GM23338 (cell line): ENCODE measurements at regions not wholly inside any gene's neighbourhood (a gene's known extent, or its start where the extent isn't known, plus 50 kb on each side); places are given as distances from the start of the nearest gene placed in this dataset.

ENCODE experiments used
- ATAC-seq: fragments of 200-7000 bp; cut with Tn5 transposase; 3 replicates; pipeline ENCODE4 v1.9.1; 2020
- DNase-seq: peaks from one replicate; pipeline ENCODE4 v3.0.0-alpha.2; 2015; ENCODE audit warnings: low spot score
- H2AFZ ChIP-seq: fragments of 200-600 bp; sonication (generic); 2 replicates; pipeline ENCODE4 v1.8.0; 2016; ENCODE audit warnings: antibody characterized with exemption, mild to moderate bottlenecking, moderate library complexity
- H3F3A ChIP-seq: fragments of 200-600 bp; sonication (generic); replicated peaks from 2 replicates; pipeline ENCODE4 v1.8.0; 2017; ENCODE audit warnings: antibody characterized with exemption, mixed run types, low read depth
- H3K27ac ChIP-seq: fragments of 200-600 bp; sonication (generic); 2 replicates; pipeline ENCODE4 v1.6.1; 2016; ENCODE audit warnings: low read depth
- H3K27me3 ChIP-seq: fragments of 200-600 bp; sonication (generic); 2 replicates; pipeline ENCODE4 v1.8.0; 2016; ENCODE audit warnings: mild to moderate bottlenecking, mixed run types, moderate library complexity; ENCODE audit not compliant: insufficient read depth
- H3K36me3 ChIP-seq: fragments of 200-600 bp; sonication (generic); 2 replicates; pipeline ENCODE4 v1.8.0; 2016; ENCODE audit warnings: mild to moderate bottlenecking; ENCODE audit not compliant: insufficient read depth
- H3K4me1 ChIP-seq: fragments of 200-600 bp; sonication (generic); 2 replicates; pipeline ENCODE4 v1.8.0; 2016; ENCODE audit warnings: mild to moderate bottlenecking, moderate library complexity; ENCODE audit not compliant: insufficient read depth
- H3K4me2 ChIP-seq: fragments of 200-600 bp; sonication (generic); 2 replicates; pipeline ENCODE4 v1.7.1; 2017; ENCODE audit warnings: mixed run types
- H3K4me3 ChIP-seq: fragments of 200-600 bp; sonication (generic); 2 replicates; pipeline ENCODE4 v1.6.1; 2016; ENCODE audit warnings: mixed run types
- H3K79me2 ChIP-seq: fragments of 200-600 bp; sonication (generic); replicated peaks from 2 replicates; pipeline ENCODE4 v1.8.0; 2017; ENCODE audit warnings: mild to moderate bottlenecking; ENCODE audit not compliant: insufficient read depth
- H3K9me2 ChIP-seq: fragments of 200-600 bp; sonication (generic); 2 replicates; pipeline ENCODE4 v1.8.0; 2017; ENCODE audit not compliant: insufficient read depth
- H4K20me1 ChIP-seq: fragments of 200-600 bp; sonication (generic); replicated peaks from 2 replicates; pipeline ENCODE4 v1.8.0; 2017; ENCODE audit warnings: mild to moderate bottlenecking; ENCODE audit not compliant: insufficient read depth
- H3K27ac Mint-ChIP-seq: 2 replicates; pipeline ENCODE4 v1.8.0; 2020; ENCODE audit warnings: inconsistent platforms, mild to moderate bottlenecking, moderate library complexity, mixed read lengths
- H3K27me3 Mint-ChIP-seq: 3 replicates; pipeline ENCODE4 v1.8.0; 2022; ENCODE audit warnings: low read depth, mild to moderate bottlenecking, moderate library complexity, mixed read lengths, inconsistent platforms; ENCODE audit not compliant: insufficient read depth, poor library complexity
- H3K36me3 Mint-ChIP-seq: 3 replicates; pipeline ENCODE4 v1.8.0; 2021; ENCODE audit warnings: low read depth, mild to moderate bottlenecking, inconsistent platforms, moderate library complexity, mixed read lengths
- H3K4me1 Mint-ChIP-seq: 3 replicates; pipeline ENCODE4 v1.8.0; 2020; ENCODE audit warnings: mild to moderate bottlenecking, inconsistent platforms, mixed read lengths
- H3K4me3 Mint-ChIP-seq: 3 replicates; pipeline ENCODE4 v1.8.0; 2021; ENCODE audit warnings: moderate library complexity, mild to moderate bottlenecking, inconsistent platforms, mixed read lengths
- H3K9me3 Mint-ChIP-seq: 3 replicates; pipeline ENCODE4 v1.8.0; 2020; ENCODE audit warnings: moderate library complexity, mild to moderate bottlenecking, inconsistent platforms, mixed read lengths
- CREB1 ChIP-seq: fragments of 250-450 bp; sonication (Bioruptor Pico); IDR thresholded peaks from 2 replicates; pipeline ENCODE4 v1.5.0; 2020; ENCODE audit warnings: low read depth, mild to moderate bottlenecking, moderate library complexity
- EZH2 ChIP-seq: fragments of 200-600 bp; sonication (generic); IDR thresholded peaks from one replicate; pipeline ENCODE4 v1.8.0; 2017; ENCODE audit warnings: antibody characterized with exemption, mild to moderate bottlenecking, low read depth; ENCODE audit not compliant: unreplicated experiment
- EZH2phosphoT487 ChIP-seq: fragments of 200-600 bp; sonication (generic); IDR thresholded peaks from one replicate; pipeline ENCODE4 v1.8.1; 2018; ENCODE audit warnings: antibody characterized with exemption; ENCODE audit not compliant: unreplicated experiment
- JUNB ChIP-seq: IDR thresholded peaks from one replicate; pipeline ENCODE4 v1.6.1; 2016; ENCODE audit warnings: antibody characterized with exemption; ENCODE audit not compliant: unreplicated experiment
- NANOG ChIP-seq: IDR thresholded peaks from 2 replicates; pipeline ENCODE4 v1.6.1; 2016; ENCODE audit warnings: antibody characterized with exemption, borderline replicate concordance
- POLR2AphosphoS5 ChIP-seq: IDR thresholded peaks from 2 replicates; pipeline ENCODE4 v1.6.1; 2016; ENCODE audit warnings: antibody characterized with exemption, low read depth
- STAT1 ChIP-seq: IDR thresholded peaks from one replicate; pipeline ENCODE4 v1.6.1; 2016; ENCODE audit warnings: antibody characterized with exemption; ENCODE audit not compliant: unreplicated experiment
- ZNF114 ChIP-seq: fragments of 250-450 bp; sonication (Bioruptor Pico); IDR thresholded peaks from 2 replicates; pipeline ENCODE4 v1.5.0; 2020; ENCODE audit warnings: mild to moderate bottlenecking, moderate library complexity
- ZNF331 ChIP-seq: fragments of 250-450 bp; sonication (Bioruptor Pico); IDR thresholded peaks from 2 replicates; pipeline ENCODE4 v1.5.0; 2020; ENCODE audit warnings: low read depth, mild to moderate bottlenecking, moderate library complexity
- TF ChIP-seq, protein P1 (sequence below), 2 experiments: fragments of 200-600 bp in 1 of 2; sonication (generic) in 1 of 2; conservative IDR thresholded peaks; 2 replicates each; pipeline versions ENCODE4 v1.5.1 to v1.6.1; 2016 to 2017; ENCODE audit warnings: antibody characterized with exemption in 2 of 2, low read depth in 2 of 2, mild to moderate bottlenecking in 2 of 2, moderate library complexity in 1 of 2
- TF ChIP-seq, protein P2 (sequence below): fragments of 250-450 bp; sonication (Bioruptor Pico); IDR thresholded peaks from 2 replicates; pipeline ENCODE4 v1.5.0; 2020; ENCODE audit warnings: mild to moderate bottlenecking, moderate library complexity
- TF ChIP-seq, protein P3 (sequence below): IDR thresholded peaks from one replicate; pipeline ENCODE4 v1.6.1; 2018; ENCODE audit warnings: antibody characterized with exemption; ENCODE audit not compliant: unreplicated experiment
- TF ChIP-seq, protein P4 (sequence below): IDR thresholded peaks from 2 replicates; pipeline ENCODE4 v1.6.1; 2016; ENCODE audit warnings: antibody characterized with exemption

DNA sequence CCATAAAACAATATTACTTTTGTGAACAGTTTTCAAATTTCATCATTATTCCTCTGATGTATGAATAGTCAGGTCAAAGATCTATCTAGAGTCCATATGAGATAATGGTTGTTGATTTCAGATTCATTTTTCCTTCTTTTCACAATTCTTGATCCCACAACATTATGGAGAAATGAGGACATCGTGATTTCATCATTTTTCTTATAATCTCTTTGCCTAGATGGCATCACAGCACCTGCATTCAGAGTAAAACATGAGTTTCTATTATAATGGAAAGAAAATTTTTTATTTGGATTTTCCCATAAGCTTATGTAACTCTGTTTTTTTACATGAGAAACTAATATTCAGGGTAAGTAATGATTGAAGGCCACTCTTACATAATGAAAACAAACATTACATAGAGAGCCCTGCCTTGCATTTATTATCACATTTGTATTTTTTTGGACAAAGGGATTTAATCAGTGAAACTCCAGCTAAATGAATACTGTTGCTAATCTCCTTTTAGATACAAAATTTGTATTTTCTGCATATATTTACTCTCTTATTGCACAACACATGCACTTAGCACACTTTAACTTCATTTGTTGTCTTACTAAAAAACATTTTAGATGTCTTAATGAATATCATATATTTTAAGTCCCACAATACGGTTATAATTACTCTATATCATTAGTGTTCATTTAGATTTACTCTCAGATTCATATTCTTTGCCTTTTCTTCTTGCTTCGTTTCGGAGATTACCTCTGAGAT lies 188.4 kb upstream of the KYNU start:
- ATAC-seq (no peak), DNase-seq (no peak)
- H3K27me3 Mint-ChIP-seq: no peaks in the 10 kb centered on the region
- Histone ChIP-seq H3K27me3 (no peaks in the 10 kb centered on the region), H3K9me2 (no peaks in the 10 kb centered on the region), H2AFZ (no peak overlapping the region), H3K79me2 (no peaks in the 10 kb centered on the region), H3K4me3 (no peak overlapping the region), H3K27ac (no peak overlapping the region), H3K4me1 (peaks cover 9% of the 10 kb centered on the region), H4K20me1 (no peaks in the 10 kb centered on the region), H3K36me3 (no peaks in the 10 kb centered on the region), H3F3A (no peaks in the 10 kb centered on the region), H3K4me2 (no peak overlapping the region)
- TF ChIP-seq, protein P1, sequence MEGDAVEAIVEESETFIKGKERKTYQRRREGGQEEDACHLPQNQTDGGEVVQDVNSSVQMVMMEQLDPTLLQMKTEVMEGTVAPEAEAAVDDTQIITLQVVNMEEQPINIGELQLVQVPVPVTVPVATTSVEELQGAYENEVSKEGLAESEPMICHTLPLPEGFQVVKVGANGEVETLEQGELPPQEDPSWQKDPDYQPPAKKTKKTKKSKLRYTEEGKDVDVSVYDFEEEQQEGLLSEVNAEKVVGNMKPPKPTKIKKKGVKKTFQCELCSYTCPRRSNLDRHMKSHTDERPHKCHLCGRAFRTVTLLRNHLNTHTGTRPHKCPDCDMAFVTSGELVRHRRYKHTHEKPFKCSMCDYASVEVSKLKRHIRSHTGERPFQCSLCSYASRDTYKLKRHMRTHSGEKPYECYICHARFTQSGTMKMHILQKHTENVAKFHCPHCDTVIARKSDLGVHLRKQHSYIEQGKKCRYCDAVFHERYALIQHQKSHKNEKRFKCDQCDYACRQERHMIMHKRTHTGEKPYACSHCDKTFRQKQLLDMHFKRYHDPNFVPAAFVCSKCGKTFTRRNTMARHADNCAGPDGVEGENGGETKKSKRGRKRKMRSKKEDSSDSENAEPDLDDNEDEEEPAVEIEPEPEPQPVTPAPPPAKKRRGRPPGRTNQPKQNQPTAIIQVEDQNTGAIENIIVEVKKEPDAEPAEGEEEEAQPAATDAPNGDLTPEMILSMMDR (conservative IDR thresholded peaks at IDR 0.05; ENCODE audit: low read depth in 2 of 2): no peak
- TF ChIP-seq POLR2AphosphoS5 (no peak), STAT1 (no peak), CREB1 (CRISPR knock-in tag) (no peak), EZH2 (no peak), EZH2phosphoT487 (no peak), ZNF114 (CRISPR knock-in tag) (no peak), ZNF331 (no peak), NANOG (no peak), JUNB (no peak)
- TF ChIP-seq, protein P2, sequence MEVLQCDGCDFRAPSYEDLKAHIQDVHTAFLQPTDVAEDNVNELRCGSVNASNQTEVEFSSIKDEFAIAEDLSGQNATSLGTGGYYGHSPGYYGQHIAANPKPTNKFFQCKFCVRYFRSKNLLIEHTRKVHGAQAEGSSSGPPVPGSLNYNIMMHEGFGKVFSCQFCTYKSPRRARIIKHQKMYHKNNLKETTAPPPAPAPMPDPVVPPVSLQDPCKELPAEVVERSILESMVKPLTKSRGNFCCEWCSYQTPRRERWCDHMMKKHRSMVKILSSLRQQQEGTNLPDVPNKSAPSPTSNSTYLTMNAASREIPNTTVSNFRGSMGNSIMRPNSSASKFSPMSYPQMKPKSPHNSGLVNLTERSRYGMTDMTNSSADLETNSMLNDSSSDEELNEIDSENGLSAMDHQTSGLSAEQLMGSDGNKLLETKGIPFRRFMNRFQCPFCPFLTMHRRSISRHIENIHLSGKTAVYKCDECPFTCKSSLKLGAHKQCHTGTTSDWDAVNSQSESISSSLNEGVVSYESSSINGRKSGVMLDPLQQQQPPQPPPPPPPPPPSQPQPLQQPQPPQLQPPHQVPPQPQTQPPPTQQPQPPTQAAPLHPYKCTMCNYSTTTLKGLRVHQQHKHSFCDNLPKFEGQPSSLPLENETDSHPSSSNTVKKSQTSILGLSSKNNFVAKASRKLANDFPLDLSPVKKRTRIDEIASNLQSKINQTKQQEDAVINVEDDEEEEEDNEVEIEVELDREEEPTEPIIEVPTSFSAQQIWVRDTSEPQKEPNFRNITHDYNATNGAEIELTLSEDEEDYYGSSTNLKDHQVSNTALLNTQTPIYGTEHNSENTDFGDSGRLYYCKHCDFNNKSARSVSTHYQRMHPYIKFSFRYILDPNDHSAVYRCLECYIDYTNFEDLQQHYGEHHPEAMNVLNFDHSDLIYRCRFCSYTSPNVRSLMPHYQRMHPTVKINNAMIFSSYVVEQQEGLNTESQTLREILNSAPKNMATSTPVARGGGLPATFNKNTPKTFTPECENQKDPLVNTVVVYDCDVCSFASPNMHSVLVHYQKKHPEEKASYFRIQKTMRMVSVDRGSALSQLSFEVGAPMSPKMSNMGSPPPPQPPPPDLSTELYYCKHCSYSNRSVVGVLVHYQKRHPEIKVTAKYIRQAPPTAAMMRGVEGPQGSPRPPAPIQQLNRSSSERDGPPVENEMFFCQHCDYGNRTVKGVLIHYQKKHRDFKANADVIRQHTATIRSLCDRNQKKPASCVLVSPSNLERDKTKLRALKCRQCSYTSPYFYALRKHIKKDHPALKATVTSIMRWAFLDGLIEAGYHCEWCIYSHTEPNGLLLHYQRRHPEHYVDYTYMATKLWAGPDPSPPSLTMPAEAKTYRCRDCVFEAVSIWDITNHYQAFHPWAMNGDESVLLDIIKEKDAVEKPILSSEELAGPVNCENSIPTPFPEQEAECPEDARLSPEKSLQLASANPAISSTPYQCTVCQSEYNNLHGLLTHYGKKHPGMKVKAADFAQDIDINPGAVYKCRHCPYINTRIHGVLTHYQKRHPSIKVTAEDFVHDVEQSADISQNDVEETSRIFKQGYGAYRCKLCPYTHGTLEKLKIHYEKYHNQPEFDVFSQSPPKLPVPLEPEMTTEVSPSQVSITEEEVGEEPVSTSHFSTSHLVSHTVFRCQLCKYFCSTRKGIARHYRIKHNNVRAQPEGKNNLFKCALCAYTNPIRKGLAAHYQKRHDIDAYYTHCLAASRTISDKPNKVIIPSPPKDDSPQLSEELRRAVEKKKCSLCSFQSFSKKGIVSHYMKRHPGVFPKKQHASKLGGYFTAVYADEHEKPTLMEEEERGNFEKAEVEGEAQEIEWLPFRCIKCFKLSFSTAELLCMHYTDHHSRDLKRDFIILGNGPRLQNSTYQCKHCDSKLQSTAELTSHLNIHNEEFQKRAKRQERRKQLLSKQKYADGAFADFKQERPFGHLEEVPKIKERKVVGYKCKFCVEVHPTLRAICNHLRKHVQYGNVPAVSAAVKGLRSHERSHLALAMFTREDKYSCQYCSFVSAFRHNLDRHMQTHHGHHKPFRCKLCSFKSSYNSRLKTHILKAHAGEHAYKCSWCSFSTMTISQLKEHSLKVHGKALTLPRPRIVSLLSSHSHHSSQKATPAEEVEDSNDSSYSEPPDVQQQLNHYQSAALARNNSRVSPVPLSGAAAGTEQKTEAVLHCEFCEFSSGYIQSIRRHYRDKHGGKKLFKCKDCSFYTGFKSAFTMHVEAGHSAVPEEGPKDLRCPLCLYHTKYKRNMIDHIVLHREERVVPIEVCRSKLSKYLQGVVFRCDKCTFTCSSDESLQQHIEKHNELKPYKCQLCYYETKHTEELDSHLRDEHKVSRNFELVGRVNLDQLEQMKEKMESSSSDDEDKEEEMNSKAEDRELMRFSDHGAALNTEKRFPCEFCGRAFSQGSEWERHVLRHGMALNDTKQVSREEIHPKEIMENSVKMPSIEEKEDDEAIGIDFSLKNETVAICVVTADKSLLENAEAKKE (CRISPR knock-in tag): no peak
- TF ChIP-seq, protein P3, sequence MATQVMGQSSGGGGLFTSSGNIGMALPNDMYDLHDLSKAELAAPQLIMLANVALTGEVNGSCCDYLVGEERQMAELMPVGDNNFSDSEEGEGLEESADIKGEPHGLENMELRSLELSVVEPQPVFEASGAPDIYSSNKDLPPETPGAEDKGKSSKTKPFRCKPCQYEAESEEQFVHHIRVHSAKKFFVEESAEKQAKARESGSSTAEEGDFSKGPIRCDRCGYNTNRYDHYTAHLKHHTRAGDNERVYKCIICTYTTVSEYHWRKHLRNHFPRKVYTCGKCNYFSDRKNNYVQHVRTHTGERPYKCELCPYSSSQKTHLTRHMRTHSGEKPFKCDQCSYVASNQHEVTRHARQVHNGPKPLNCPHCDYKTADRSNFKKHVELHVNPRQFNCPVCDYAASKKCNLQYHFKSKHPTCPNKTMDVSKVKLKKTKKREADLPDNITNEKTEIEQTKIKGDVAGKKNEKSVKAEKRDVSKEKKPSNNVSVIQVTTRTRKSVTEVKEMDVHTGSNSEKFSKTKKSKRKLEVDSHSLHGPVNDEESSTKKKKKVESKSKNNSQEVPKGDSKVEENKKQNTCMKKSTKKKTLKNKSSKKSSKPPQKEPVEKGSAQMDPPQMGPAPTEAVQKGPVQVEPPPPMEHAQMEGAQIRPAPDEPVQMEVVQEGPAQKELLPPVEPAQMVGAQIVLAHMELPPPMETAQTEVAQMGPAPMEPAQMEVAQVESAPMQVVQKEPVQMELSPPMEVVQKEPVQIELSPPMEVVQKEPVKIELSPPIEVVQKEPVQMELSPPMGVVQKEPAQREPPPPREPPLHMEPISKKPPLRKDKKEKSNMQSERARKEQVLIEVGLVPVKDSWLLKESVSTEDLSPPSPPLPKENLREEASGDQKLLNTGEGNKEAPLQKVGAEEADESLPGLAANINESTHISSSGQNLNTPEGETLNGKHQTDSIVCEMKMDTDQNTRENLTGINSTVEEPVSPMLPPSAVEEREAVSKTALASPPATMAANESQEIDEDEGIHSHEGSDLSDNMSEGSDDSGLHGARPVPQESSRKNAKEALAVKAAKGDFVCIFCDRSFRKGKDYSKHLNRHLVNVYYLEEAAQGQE: no peak
- TF ChIP-seq, protein P4, sequence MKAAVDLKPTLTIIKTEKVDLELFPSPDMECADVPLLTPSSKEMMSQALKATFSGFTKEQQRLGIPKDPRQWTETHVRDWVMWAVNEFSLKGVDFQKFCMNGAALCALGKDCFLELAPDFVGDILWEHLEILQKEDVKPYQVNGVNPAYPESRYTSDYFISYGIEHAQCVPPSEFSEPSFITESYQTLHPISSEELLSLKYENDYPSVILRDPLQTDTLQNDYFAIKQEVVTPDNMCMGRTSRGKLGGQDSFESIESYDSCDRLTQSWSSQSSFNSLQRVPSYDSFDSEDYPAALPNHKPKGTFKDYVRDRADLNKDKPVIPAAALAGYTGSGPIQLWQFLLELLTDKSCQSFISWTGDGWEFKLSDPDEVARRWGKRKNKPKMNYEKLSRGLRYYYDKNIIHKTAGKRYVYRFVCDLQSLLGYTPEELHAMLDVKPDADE: no peak
- H3K27ac Mint-ChIP-seq: peak overlapping the region; percentile 26; the same call in 1 of the 2 replicates
- no peaks in the 10 kb centered on the region for H3K9me3 Mint-ChIP-seq
- no peak overlapping the region for H3K4me3 Mint-ChIP-seq
- H3K4me1 Mint-ChIP-seq: peaks cover 16% of the 10 kb centered on the region
- no peaks in the 10 kb centered on the region for H3K36me3 Mint-ChIP-seq
